ENCODE measurements at regions not wholly inside any gene's neighbourhood (a gene's known extent, or its start where the extent isn't known, plus 50 kb on each side); places are given as distances from the start of the nearest gene placed in this dataset.
"Not testable (repeated sequence)": the region's sequence is repeated elsewhere in the genome, so short reads cannot be mapped to it uniquely, and the experiment has no call there.

GRCh38 chr4:9704551-9705332 is 76.7 kb upstream of the DRD5 start:
- no peak overlapping the region for H3K4me3 Mint-ChIP-seq
- ATAC-seq (no peak), DNase-seq (ENCODE audit: low spot score in 2 of 2) (no peak)
- H3K27ac Mint-ChIP-seq, result no peak overlapping the region
- H3K4me1 Mint-ChIP-seq, result peaks cover 17% of the 10 kb centered on the region
- H3K9me3 Mint-ChIP-seq, result no peaks in the 10 kb centered on the region
- H3K36me3 Mint-ChIP-seq, result no peaks in the 10 kb centered on the region

GRCh38 chr4:9707281-9707680 is 74.2 kb upstream of the DRD5 start:
- H3K4me3 Mint-ChIP-seq; H3K9me3 Mint-ChIP-seq; ATAC-seq; DNase-seq (ENCODE audit: low spot score in 2 of 2); H3K36me3 Mint-ChIP-seq; H3K27ac Mint-ChIP-seq: not testable (repeated sequence)
- peaks cover 17% of the 10 kb centered on the region for H3K4me1 Mint-ChIP-seq

DNA sequence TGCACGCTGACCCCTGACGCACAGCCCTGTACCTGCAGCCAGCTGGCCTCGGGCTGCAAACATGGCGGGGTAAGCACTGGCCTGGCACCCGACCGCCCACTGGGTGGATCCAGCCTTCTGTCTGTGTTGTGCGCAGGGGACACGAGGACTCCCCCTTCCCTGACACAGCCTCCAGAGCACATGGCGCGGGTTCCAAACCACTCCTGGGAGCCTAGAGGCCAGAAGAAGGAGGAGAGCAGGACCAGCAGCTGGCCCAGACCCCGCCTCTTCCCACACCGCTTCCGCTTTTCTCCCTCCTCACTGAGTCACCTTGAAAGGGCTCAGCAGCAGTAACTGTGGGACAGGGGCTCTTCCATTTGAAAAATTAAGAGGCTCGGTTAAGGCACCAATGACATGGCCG is 73.5 kb upstream of the DRD5 start:
- H3K4me3 Mint-ChIP-seq; H3K9me3 Mint-ChIP-seq; H3K27ac Mint-ChIP-seq; H3K36me3 Mint-ChIP-seq; DNase-seq (ENCODE audit: low spot score in 2 of 2); ATAC-seq: not testable (repeated sequence)
- peaks cover 17% of the 10 kb centered on the region for H3K4me1 Mint-ChIP-seq

GRCh38 chr4:9709724-9710123 is 71.7 kb upstream of the DRD5 start:
- ATAC-seq (no peak), DNase-seq (ENCODE audit: low spot score in 2 of 2) (no peak)
- Mint-ChIP-seq H3K4me1 (no peaks in the 10 kb centered on the region), H3K9me3 (no peaks in the 10 kb centered on the region), H3K36me3 (no peaks in the 10 kb centered on the region), H3K27ac (no peak overlapping the region), H3K4me3 (no peak overlapping the region)

- not testable (repeated sequence) for H3K4me1 Mint-ChIP-seq; H3K4me3 Mint-ChIP-seq; H3K9me3 Mint-ChIP-seq; H3K36me3 Mint-ChIP-seq; ATAC-seq; H3K27ac Mint-ChIP-seq; DNase-seq (ENCODE audit: low spot score in 2 of 2)
Observed at GRCh38 chr4:9715271-9715670, 66.2 kb upstream of the DRD5 start.

DNA sequence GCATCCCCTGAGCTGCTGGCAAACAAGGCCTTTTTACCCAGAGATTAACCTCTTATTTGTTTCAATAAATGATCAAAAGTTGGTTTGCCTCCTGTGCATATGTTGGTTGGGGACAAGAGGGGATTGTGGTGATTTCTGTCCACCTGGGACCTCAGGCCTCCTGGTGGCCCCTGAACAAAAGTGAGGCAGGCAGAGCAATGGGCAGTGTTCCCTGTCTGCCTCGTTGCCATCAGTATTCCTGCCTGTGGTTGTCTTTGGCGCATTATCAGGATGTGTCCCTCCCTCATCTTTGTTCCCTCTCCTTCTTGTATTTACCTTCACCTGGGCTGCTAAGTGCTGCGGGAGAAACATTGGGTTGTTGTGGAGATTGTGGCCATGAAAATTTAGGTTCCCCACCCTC is 65.3 kb upstream of the DRD5 start:
- ATAC-seq (no peak), DNase-seq (ENCODE audit: low spot score in 2 of 2) (no peak)
- H3K27ac Mint-ChIP-seq, result no peak overlapping the region
- no peaks in the 10 kb centered on the region for H3K36me3 Mint-ChIP-seq
- no peak overlapping the region for H3K4me3 Mint-ChIP-seq
- H3K9me3 Mint-ChIP-seq, result no peaks in the 10 kb centered on the region
- no peaks in the 10 kb centered on the region for H3K4me1 Mint-ChIP-seq

GRCh38 chr4:9718246-9718939 is 63.0 kb upstream of the DRD5 start:
- not testable (repeated sequence) for H3K36me3 Mint-ChIP-seq; H3K4me3 Mint-ChIP-seq; DNase-seq (ENCODE audit: low spot score in 2 of 2); H3K27ac Mint-ChIP-seq; H3K4me1 Mint-ChIP-seq; H3K9me3 Mint-ChIP-seq; ATAC-seq

DNA sequence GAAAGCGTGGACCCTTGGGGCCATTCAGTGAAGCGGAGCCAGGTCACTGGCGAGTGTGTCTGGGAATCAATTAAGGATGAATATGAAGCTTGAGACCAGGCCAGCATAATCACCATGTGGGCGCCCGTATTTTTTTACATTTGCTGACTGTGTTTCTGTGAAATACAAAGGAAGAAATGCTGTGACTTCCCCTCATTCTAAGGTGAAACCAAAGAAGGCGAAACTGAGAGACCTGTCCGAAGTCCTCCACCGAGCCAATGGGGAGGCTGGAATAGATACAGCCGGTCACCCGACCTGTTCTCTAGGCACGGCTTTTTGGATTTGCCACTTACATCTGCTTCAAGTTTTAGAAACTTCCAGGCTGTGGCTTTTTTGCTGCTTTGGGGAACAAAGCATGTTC is 59.3 kb upstream of the DRD5 start:
- not testable (repeated sequence) for ATAC-seq; H3K4me3 Mint-ChIP-seq; H3K27ac Mint-ChIP-seq; H3K4me1 Mint-ChIP-seq; H3K9me3 Mint-ChIP-seq; H3K36me3 Mint-ChIP-seq; DNase-seq (ENCODE audit: low spot score in 2 of 2)

Data from stimulated activated effector memory CD8-positive, alpha-beta T cell treated with anti-CD3 and anti-CD28 coated beads, Interleukin-12 subunit alpha, Interleukin-12 subunit beta, amount 100 ng/mL, for 72 hours (primary cell).